ENCODE measurements at regions not wholly inside any gene's neighbourhood (a gene's known extent, or its start where the extent isn't known, plus 50 kb on each side); places are given as distances from the start of the nearest gene placed in this dataset.
A peak's percentile ranks its signal among the peaks of the same experiment; 100 is the strongest.

DNA sequence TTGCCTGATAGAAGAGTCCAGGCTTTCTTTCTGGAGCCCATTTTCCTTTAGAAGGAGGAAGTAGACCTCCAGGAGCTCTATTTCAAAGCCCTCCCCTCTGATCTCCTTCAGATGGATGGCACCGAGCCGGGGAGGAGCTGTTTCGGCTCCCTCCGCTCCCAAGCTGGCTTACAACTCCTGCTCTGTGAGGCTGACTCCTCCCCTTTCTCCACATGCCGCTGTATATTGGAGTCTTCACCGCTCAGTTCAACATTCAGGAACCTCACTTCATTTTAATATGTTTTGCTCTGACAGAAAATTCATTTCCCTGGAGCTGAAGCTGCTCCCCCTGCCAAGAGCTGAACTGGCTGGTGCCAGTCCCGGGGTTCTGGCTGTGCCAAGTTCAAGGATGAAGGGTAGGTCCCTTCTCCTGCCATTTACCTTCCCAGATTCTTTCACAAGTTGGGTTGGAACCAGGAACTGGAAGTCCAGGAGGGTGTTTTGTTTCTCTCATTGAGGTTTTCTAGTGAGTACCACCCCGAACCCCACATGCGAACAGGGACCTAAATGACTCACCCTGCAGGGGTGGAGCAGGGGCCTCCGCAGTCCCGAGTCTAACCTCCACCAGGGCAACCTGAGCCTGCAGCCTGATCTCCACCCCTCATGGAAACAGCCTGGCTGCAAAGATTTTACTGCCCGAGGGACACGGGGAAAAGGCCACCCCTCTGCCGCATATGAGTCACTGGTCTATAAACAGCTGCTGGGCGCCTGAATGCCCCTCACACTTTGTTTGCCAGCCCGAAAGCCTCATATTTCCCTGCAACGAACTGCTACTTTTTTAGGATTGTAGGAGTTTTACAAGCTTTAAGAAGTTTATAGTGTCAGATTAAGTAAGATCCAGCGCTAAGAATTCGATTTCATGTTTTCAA lies 68.6 kb upstream of the FOXA2 start:
- no peaks in the 10 kb centered on the region for H3K36me3 ChIP-seq (replicated peaks; ENCODE audit: control insufficient read depth, insufficient read depth, low read length)
- DNase-seq: peak; percentile 49
- no peak overlapping the region; the same call in 1 of the 2 replicates for H3K4me3 ChIP-seq (ENCODE audit: insufficient read depth, low read depth, low read length)
- H3K27me3 ChIP-seq (ENCODE audit: control insufficient read depth, insufficient read depth, low read length): no peaks in the 10 kb centered on the region; the same call in 1 of the 2 replicates

- DNase-seq: no peak
- no peak overlapping the region for H3K4me3 ChIP-seq (ENCODE audit: insufficient read depth, low read depth, low read length)
- no peaks in the 10 kb centered on the region for H3K36me3 ChIP-seq (replicated peaks; ENCODE audit: control insufficient read depth, insufficient read depth, low read length)
- no peaks in the 10 kb centered on the region; the same call in 1 of the 2 replicates for H3K27me3 ChIP-seq (ENCODE audit: control insufficient read depth, insufficient read depth, low read length)
Observed at GRCh38 chr20:22653658-22654642, 69.6 kb upstream of the FOXA2 start.

GRCh38 chr20:22663528-22664025 lies 79.2 kb upstream of the FOXA2 start:
- peak; percentile 50 for DNase-seq
- Histone ChIP-seq H3K36me3 (replicated peaks; ENCODE audit: control insufficient read depth, insufficient read depth, low read length) (no peaks in the 10 kb centered on the region), H3K4me3 (ENCODE audit: insufficient read depth, low read depth, low read length) (no peak overlapping the region), H3K27me3 (ENCODE audit: control insufficient read depth, insufficient read depth, low read length) (no peaks in the 10 kb centered on the region)

GRCh38 chr20:22667198-22667597 lies 82.8 kb upstream of the FOXA2 start:
- DNase-seq: no peak
- H3K27me3 ChIP-seq (ENCODE audit: control insufficient read depth, insufficient read depth, low read length): no peaks in the 10 kb centered on the region

DNA sequence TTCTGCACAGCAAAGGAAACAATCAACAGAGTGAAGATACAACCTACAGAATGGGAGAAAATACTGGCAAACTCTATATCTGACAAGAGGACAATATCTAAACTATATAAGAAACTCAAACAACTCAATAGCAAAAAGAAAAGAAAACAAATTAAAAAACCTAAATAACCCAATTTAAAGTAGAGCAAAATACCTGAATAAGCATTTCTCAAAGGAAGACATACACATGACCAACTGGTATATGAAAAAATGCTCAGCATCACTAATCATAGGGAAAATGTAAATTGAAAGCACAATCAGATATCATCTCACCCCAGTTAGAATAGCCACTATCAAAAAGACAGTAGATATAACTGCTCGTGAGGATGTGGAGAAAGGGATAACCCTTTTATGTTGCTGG lies 87.8 kb upstream of the FOXA2 start:
- no peak overlapping the region for H3K4me3 ChIP-seq (ENCODE audit: insufficient read depth, low read depth, low read length)
- no peaks in the 10 kb centered on the region for H3K36me3 ChIP-seq (replicated peaks; ENCODE audit: control insufficient read depth, insufficient read depth, low read length)
- DNase-seq: no peak
- no peaks in the 10 kb centered on the region for H3K27me3 ChIP-seq (ENCODE audit: control insufficient read depth, insufficient read depth, low read length)

More at GRCh38 chr20:22667198-22667597, 82.8 kb upstream of the FOXA2 start:
- H3K4me3 ChIP-seq (ENCODE audit: insufficient read depth, low read depth, low read length): no peak overlapping the region
- H3K36me3 ChIP-seq (replicated peaks; ENCODE audit: control insufficient read depth, insufficient read depth, low read length): no peaks in the 10 kb centered on the region

GRCh38 chr20:22673467-22673866 lies 89.1 kb upstream of the FOXA2 start:
- no peak for DNase-seq
- H3K4me3 ChIP-seq (ENCODE audit: insufficient read depth, low read depth, low read length): no peak overlapping the region
- H3K36me3 ChIP-seq (replicated peaks; ENCODE audit: control insufficient read depth, insufficient read depth, low read length): no peaks in the 10 kb centered on the region
- no peaks in the 10 kb centered on the region for H3K27me3 ChIP-seq (ENCODE audit: control insufficient read depth, insufficient read depth, low read length)

GRCh38 chr20:22675341-22675740 lies 91.0 kb upstream of the FOXA2 start:
- Histone ChIP-seq H3K27me3 (ENCODE audit: control insufficient read depth, insufficient read depth, low read length) (no peaks in the 10 kb centered on the region), H3K36me3 (replicated peaks; ENCODE audit: control insufficient read depth, insufficient read depth, low read length) (no peaks in the 10 kb centered on the region), H3K4me3 (ENCODE audit: insufficient read depth, low read depth, low read length) (no peak overlapping the region)
- no peak for DNase-seq

GRCh38 chr20:22678678-22679077 lies 94.3 kb upstream of the FOXA2 start:
- Histone ChIP-seq H3K27me3 (ENCODE audit: control insufficient read depth, insufficient read depth, low read length) (no peaks in the 10 kb centered on the region), H3K36me3 (replicated peaks; ENCODE audit: control insufficient read depth, insufficient read depth, low read length) (no peaks in the 10 kb centered on the region), H3K4me3 (ENCODE audit: insufficient read depth, low read depth, low read length) (no peak overlapping the region)
- DNase-seq: no peak

DNA sequence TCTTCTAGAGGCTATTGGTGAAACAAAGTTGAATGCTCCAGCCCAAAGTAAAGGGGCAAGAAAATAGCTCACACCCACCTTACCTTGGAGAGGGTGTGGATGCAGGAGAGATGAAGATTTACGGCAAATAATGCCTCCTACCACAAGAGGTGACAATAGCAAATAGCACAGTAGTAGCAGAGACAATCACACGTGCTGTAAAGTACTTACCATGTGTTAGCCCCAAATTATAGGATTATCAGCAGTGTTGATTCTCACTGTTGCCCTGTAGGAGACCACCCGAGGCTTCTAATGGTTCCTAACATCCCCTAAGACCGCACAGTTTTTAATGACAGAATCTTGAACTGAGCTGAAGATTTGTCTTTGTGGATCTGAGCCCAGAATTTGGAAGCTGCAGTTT lies 94.8 kb upstream of the FOXA2 start:
- no peak overlapping the region for H3K4me3 ChIP-seq (ENCODE audit: insufficient read depth, low read depth, low read length)
- no peak for DNase-seq
- no peaks in the 10 kb centered on the region for H3K27me3 ChIP-seq (ENCODE audit: control insufficient read depth, insufficient read depth, low read length)
- no peaks in the 10 kb centered on the region for H3K36me3 ChIP-seq (replicated peaks; ENCODE audit: control insufficient read depth, insufficient read depth, low read length)

DNA sequence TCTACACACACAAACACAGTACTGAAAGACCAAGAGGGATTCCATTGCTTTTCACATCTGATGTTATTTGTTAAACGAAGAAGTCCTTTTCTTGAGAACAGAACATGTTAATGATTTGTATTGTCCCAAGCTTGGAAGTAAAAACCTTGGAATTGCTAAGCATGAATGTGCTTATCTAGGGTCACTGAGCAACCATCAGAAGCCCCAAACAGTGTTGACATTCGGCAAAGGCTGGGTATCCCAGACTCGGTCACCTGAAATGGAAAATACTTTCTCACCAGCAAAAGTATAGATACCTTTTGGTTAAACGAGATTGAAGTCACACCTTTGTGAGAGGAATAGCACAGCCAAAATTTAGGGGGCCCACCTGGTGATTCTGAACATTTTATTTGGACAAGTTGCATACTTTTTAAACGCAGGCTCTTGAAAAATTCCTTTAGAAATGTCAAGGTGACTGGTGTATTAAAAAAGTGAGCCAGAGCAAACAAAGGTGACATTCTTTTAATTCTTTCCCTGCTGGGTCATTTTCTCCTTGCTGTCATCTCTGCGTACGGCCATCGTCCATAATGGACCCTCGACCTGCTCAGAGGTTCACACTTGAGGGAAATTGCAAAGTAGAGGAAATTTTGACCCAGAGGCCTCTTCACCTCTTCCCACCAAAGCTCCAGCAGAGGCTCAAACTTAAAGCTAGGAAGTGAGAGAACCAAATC lies 95.8 kb upstream of the FOXA2 start:
- H3K27me3 ChIP-seq (ENCODE audit: control insufficient read depth, insufficient read depth, low read length): no peaks in the 10 kb centered on the region
- H3K4me3 ChIP-seq (ENCODE audit: insufficient read depth, low read depth, low read length): no peak overlapping the region

DNA sequence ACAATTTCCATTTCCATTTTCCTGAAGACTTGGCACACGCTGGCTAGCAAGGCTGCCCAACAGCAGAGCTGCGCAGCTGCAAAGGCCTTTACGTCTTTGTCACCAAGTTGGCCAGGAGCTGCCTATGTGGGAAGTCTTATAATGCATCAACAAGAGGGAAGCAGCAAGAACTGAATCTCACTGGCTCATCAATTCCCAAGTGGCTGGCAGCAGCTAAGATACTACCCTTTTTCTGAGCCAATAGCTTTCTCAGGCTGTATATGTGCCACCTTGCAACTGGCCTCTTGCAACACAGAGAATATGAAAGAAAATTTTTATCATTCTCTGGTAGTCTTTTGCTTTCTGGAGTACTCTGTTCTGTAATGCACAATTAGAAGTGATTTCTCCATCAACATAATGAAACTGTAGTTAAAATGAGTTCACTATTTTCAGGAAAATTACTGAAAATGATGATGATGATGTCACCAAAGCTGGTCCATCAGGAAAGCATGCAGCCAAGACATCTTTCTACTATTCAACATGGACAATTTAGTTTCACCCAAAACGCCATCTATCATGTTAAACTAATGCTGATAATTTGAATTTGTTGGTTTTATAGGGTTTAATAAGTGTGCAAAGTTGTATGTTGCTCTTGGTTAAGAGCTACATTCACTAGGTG lies 97.3 kb upstream of the FOXA2 start:
- no peak for DNase-seq
- Histone ChIP-seq H3K36me3 (replicated peaks; ENCODE audit: control insufficient read depth, insufficient read depth, low read length) (no peaks in the 10 kb centered on the region), H3K4me3 (ENCODE audit: insufficient read depth, low read depth, low read length) (no peak overlapping the region), H3K27me3 (ENCODE audit: control insufficient read depth, insufficient read depth, low read length) (no peaks in the 10 kb centered on the region)

More for the DNA sequence above, 95.8 kb upstream of the FOXA2 start:
- H3K36me3 ChIP-seq (replicated peaks; ENCODE audit: control insufficient read depth, insufficient read depth, low read length): no peaks in the 10 kb centered on the region
- no peak for DNase-seq

GRCh38 chr20:22682381-22682780 lies 98.0 kb upstream of the FOXA2 start:
- no peak for DNase-seq
- Histone ChIP-seq H3K36me3 (replicated peaks; ENCODE audit: control insufficient read depth, insufficient read depth, low read length) (no peaks in the 10 kb centered on the region), H3K4me3 (ENCODE audit: insufficient read depth, low read depth, low read length) (no peak overlapping the region), H3K27me3 (ENCODE audit: control insufficient read depth, insufficient read depth, low read length) (no peaks in the 10 kb centered on the region)

DNA sequence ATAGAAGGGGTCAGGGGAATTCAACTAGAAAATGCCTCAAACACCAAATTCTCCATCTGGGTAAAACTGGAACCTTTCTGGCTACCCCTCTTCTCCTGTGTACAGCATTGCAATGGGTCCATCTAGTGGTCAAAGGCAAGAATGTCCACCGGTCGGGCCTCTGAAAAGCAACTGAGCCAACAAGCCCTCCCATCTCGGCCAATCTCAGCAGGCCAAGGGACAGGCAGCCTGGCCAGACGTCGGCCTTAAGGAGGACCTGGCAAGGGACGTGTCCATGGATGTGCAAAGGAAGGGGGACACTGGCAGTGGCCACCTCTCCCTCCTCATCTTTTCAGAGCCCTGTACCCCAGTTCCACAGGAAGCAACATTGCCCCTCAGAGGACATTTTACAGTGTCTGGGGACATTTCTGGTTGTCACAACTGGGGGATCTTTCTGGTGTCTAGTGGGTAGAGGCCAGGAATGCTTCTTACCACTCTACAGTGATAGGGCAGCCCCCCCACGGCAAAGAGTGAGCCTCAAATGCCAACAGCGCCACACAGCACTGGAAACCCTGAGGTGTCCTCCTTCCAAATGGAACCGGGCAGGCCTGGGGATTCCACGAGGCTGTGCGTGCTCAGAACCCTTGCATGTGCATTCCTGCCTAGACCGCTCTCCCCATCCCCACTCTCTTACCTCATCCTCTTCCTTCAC lies 99.8 kb upstream of the FOXA2 start:
- no peaks in the 10 kb centered on the region for H3K36me3 ChIP-seq (replicated peaks; ENCODE audit: control insufficient read depth, insufficient read depth, low read length)
- H3K4me3 ChIP-seq (ENCODE audit: insufficient read depth, low read depth, low read length): no peak overlapping the region
- peak; percentile 74 for DNase-seq
- no peaks in the 10 kb centered on the region for H3K27me3 ChIP-seq (ENCODE audit: control insufficient read depth, insufficient read depth, low read length)

Data from H7 (cell line).